ENCODE measurements at regions not wholly inside any gene's neighbourhood (a gene's known extent, or its start where the extent isn't known, plus 50 kb on each side); places are given as distances from the start of the nearest gene placed in this dataset.

GRCh38 chr3:137509354-137510045 lies 254.6 kb upstream of the SOX14 start:
- H3K4me1 ChIP-seq = no peaks in the 10 kb centered on the region
- DNase-seq (peak in 1 of 2 donors; percentile 32), ATAC-seq (ENCODE audit: low FRiP score in 2 of 2) (no peak)
- H3K9me3 ChIP-seq = no peaks in the 10 kb centered on the region
- no peak for TF ChIP-seq EP300 (IDR thresholded peaks at IDR 0.05)
- no peak for TF ChIP-seq CTCF (IDR thresholded peaks at IDR 0.05)
- no peak for TF ChIP-seq POLR2A (IDR thresholded peaks at IDR 0.05)
- TF ChIP-seq POLR2AphosphoS5 (IDR thresholded peaks at IDR 0.05) = no peak
- H3K27me3 ChIP-seq = no peaks in the 10 kb centered on the region
- H3K36me3 ChIP-seq = no peaks in the 10 kb centered on the region
- WGBS, 2 donors = 69 to 72% methylated on average over 21 to 29 of the region's 29 CpGs
- H3K27ac ChIP-seq = no peak overlapping the region
- H3K4me3 ChIP-seq = no peak overlapping the region

- 83 to 92% methylated on average over 1 of the region's 1 CpG for WGBS, 2 donors
- TF ChIP-seq EP300 (IDR thresholded peaks at IDR 0.05) = no peak
- ATAC-seq (ENCODE audit: low FRiP score in 2 of 2) = no peak
Measured at GRCh38 chr3:137511655-137512054, 252.5 kb upstream of the SOX14 start.

GRCh38 chr3:137514853-137515252 lies 249.3 kb upstream of the SOX14 start:
- DNase-seq (no peak), ATAC-seq (ENCODE audit: low FRiP score in 2 of 2) (no peak)
- TF ChIP-seq CTCF (IDR thresholded peaks at IDR 0.05) (no peak), EP300 (IDR thresholded peaks at IDR 0.05) (no peak), POLR2A (IDR thresholded peaks at IDR 0.05) (no peak)
- no peaks in the 10 kb centered on the region for H3K36me3 ChIP-seq
- no peaks in the 10 kb centered on the region for H3K4me1 ChIP-seq
- H3K9me3 ChIP-seq = no peaks in the 10 kb centered on the region
- no peaks in the 10 kb centered on the region for H3K27me3 ChIP-seq
- H3K4me3 ChIP-seq = no peak overlapping the region
- no peak overlapping the region for H3K27ac ChIP-seq
- WGBS, 2 donors = 45 to 54% methylated on average over 2 of the region's 2 CpGs

More at GRCh38 chr3:137511655-137512054, 252.5 kb upstream of the SOX14 start:
- H3K4me1 ChIP-seq = no peaks in the 10 kb centered on the region
- no peaks in the 10 kb centered on the region for H3K36me3 ChIP-seq
- no peak for DNase-seq
- H3K27me3 ChIP-seq = no peaks in the 10 kb centered on the region
- H3K9me3 ChIP-seq = no peaks in the 10 kb centered on the region
- H3K4me3 ChIP-seq = no peak overlapping the region
- no peak overlapping the region for H3K27ac ChIP-seq

GRCh38 chr3:137519602-137520001 lies 244.5 kb upstream of the SOX14 start:
- H3K9me3 ChIP-seq = no peaks in the 10 kb centered on the region
- H3K4me3 ChIP-seq = no peak overlapping the region
- H3K4me1 ChIP-seq = no peaks in the 10 kb centered on the region
- H3K36me3 ChIP-seq = no peaks in the 10 kb centered on the region
- 72 to 79% methylated on average over 5 of the region's 5 CpGs for WGBS, 2 donors
- H3K27ac ChIP-seq = no peak overlapping the region
- ATAC-seq (ENCODE audit: low FRiP score in 2 of 2) (no peak), DNase-seq (no peak)
- TF ChIP-seq EP300 (IDR thresholded peaks at IDR 0.05) (no peak), POLR2AphosphoS5 (IDR thresholded peaks at IDR 0.05) (no peak), POLR2A (IDR thresholded peaks at IDR 0.05) (no peak), CTCF (IDR thresholded peaks at IDR 0.05) (no peak)
- H3K27me3 ChIP-seq = no peaks in the 10 kb centered on the region

- ATAC-seq (ENCODE audit: low FRiP score in 2 of 2) = no peak
- no peak overlapping the region for H3K4me3 ChIP-seq
- WGBS, 2 donors = 93 to 100% methylated on average over 1 of the region's 1 CpG
- no peaks in the 10 kb centered on the region for H3K9me3 ChIP-seq
- no peaks in the 10 kb centered on the region for H3K27me3 ChIP-seq
- no peak for DNase-seq
- TF ChIP-seq CTCF (IDR thresholded peaks at IDR 0.05) = no peak
- TF ChIP-seq EP300 (IDR thresholded peaks at IDR 0.05) = no peak
- TF ChIP-seq POLR2AphosphoS5 (IDR thresholded peaks at IDR 0.05) = no peak
- TF ChIP-seq POLR2A (IDR thresholded peaks at IDR 0.05) = no peak
- H3K4me1 ChIP-seq = no peaks in the 10 kb centered on the region
- no peaks in the 10 kb centered on the region for H3K36me3 ChIP-seq
- H3K27ac ChIP-seq = no peak overlapping the region
Measured at GRCh38 chr3:137524751-137525150, 239.4 kb upstream of the SOX14 start.

Measured in upper lobe of left lung (tissue), 6 donors.